ENCODE measurements at regions not wholly inside any gene's neighbourhood (a gene's known extent, or its start where the extent isn't known, plus 50 kb on each side); places are given as distances from the start of the nearest gene placed in this dataset.

DNA sequence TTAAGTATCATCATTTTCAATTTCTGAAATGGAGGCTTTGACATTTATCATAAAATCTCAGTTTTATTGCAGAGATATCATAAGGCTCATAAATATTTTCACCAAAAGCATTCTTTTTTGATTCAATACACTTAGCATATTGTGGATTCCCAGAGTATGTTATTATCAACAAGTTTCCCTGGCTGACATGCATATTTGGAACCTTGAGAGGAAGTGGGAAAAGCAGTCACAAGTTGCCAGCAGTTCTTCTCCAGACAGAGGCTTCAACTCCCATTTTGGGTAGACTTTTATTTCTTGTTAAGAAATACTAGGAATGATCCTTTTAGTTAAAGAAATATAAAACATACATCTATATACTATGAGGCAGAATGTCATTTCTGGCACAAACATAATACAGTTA lies 236.5 kb downstream of the ASXL3 start:
- H3K4me3 ChIP-seq (ENCODE audit: low read length), result no peak overlapping the region
- H3K27me3 ChIP-seq (replicated peaks; ENCODE audit: control insufficient read depth, insufficient read depth, low read length), result no peaks in the 10 kb centered on the region
- DNase-seq (ENCODE audit: low read depth), result no peak
- H3K4me1 ChIP-seq (ENCODE audit: control insufficient read depth, insufficient read depth, low read length), result peaks cover 8% of the 10 kb centered on the region
- no peak overlapping the region for H3K9ac ChIP-seq (ENCODE audit: low read length)
- no peaks in the 10 kb centered on the region for H3K36me3 ChIP-seq (ENCODE audit: control insufficient read depth, insufficient read depth, low read length, severe bottlenecking)
- H3K9me3 ChIP-seq (ENCODE audit: control insufficient read depth, low read length), result no peaks in the 10 kb centered on the region

DNA sequence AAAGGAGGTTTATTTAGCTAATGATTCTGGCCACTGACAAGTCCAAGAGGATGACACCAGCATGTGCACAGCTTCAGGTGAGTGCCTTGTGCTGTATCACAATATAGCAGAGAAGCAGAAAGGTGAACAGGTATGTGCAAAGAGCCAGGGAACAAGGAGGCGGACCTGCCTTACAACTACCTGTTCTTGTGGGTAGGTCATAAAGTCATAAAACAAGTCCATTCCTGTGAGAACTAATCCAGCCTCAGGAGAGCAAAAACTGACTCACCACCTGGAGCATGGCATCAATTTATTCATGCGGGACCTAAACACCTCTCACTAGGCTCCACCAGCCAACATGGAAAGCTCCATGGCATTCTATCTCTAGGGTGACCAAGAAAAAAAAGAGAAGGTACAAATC lies 234.2 kb downstream of the ASXL3 start:
- Histone ChIP-seq H3K4me3 (ENCODE audit: low read length) (no peak overlapping the region), H3K9ac (ENCODE audit: low read length) (no peak overlapping the region), H3K27me3 (replicated peaks; ENCODE audit: control insufficient read depth, insufficient read depth, low read length) (no peaks in the 10 kb centered on the region), H3K9me3 (ENCODE audit: control insufficient read depth, low read length) (no peaks in the 10 kb centered on the region), H3K4me1 (ENCODE audit: control insufficient read depth, insufficient read depth, low read length) (peaks cover 10% of the 10 kb centered on the region), H3K36me3 (ENCODE audit: control insufficient read depth, insufficient read depth, low read length, severe bottlenecking) (no peaks in the 10 kb centered on the region)
- DNase-seq (ENCODE audit: low read depth), result no peak

DNA sequence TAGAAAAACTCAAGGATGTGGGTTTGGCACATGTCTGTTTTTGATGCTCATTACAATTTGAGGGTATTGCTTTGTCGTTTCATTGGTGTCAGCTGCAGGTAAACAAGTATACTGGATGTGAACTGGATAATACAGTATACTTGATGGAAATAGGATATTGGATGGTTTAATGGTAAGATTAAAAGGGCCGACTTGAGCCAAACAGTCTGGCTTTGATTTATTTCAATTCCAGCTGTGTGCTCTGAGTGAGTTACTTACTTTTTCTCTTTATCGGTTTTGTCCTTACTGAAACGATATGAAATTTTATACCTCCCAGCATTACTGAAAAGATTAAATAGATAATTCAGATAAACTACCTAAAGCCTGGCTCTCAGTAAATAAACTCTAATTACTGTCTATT lies 227.6 kb downstream of the ASXL3 start:
- DNase-seq (ENCODE audit: low read depth), result no peak
- peaks cover 3% of the 10 kb centered on the region for H3K4me1 ChIP-seq (ENCODE audit: control insufficient read depth, insufficient read depth, low read length)
- no peaks in the 10 kb centered on the region for H3K36me3 ChIP-seq (ENCODE audit: control insufficient read depth, insufficient read depth, low read length, severe bottlenecking)
- H3K9ac ChIP-seq (ENCODE audit: low read length), result no peak overlapping the region
- no peaks in the 10 kb centered on the region for H3K9me3 ChIP-seq (ENCODE audit: control insufficient read depth, low read length)
- no peaks in the 10 kb centered on the region for H3K27me3 ChIP-seq (replicated peaks; ENCODE audit: control insufficient read depth, insufficient read depth, low read length)
- H3K4me3 ChIP-seq (ENCODE audit: low read length), result no peak overlapping the region

- H3K4me1 ChIP-seq (ENCODE audit: control insufficient read depth, insufficient read depth, low read length), result peaks cover 3% of the 10 kb centered on the region
- H3K9me3 ChIP-seq (ENCODE audit: control insufficient read depth, low read length), result no peaks in the 10 kb centered on the region
- peak; percentile 66 for DNase-seq (ENCODE audit: low read depth)
These were observed 226.2 kb downstream of the ASXL3 start for GRCh38 chr18:33804258-33804657.

GRCh38 chr18:33803636-33804035 lies 225.6 kb downstream of the ASXL3 start:
- peaks cover 3% of the 10 kb centered on the region for H3K4me1 ChIP-seq (ENCODE audit: control insufficient read depth, insufficient read depth, low read length)
- no peaks in the 10 kb centered on the region for H3K9me3 ChIP-seq (ENCODE audit: control insufficient read depth, low read length)
- peak; percentile 7 for DNase-seq (ENCODE audit: low read depth)
- no peak overlapping the region for H3K9ac ChIP-seq (ENCODE audit: low read length)
- no peaks in the 10 kb centered on the region for H3K27me3 ChIP-seq (replicated peaks; ENCODE audit: control insufficient read depth, insufficient read depth, low read length)
- no peak overlapping the region for H3K4me3 ChIP-seq (ENCODE audit: low read length)
- H3K36me3 ChIP-seq (ENCODE audit: control insufficient read depth, insufficient read depth, low read length, severe bottlenecking), result no peaks in the 10 kb centered on the region

More at GRCh38 chr18:33804258-33804657, 226.2 kb downstream of the ASXL3 start:
- Histone ChIP-seq H3K9ac (ENCODE audit: low read length) (no peak overlapping the region), H3K27me3 (replicated peaks; ENCODE audit: control insufficient read depth, insufficient read depth, low read length) (no peaks in the 10 kb centered on the region), H3K4me3 (ENCODE audit: low read length) (no peak overlapping the region), H3K36me3 (ENCODE audit: control insufficient read depth, insufficient read depth, low read length, severe bottlenecking) (no peaks in the 10 kb centered on the region)

DNA sequence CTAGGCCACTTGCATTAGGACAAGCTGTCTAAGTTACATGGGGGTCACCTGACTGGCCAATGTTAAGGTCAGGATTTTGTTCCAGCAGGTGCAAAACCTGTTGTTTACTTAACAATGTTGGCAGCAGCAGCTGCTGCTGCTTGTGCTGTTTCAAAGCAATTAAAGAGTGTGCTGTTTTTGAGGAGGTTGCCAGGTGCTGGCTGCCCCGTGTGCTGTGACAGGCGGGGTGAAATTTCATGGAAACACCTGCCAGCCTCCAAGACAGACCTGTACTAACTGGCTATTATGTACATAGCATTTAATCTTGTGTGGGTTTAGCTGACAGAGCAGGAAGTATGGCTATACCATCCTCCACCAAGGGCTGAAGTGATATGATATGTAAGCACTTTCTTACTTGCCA lies 224.9 kb downstream of the ASXL3 start:
- DNase-seq (ENCODE audit: low read depth), result no peak
- H3K27me3 ChIP-seq (replicated peaks; ENCODE audit: control insufficient read depth, insufficient read depth, low read length), result no peaks in the 10 kb centered on the region
- peaks cover 3% of the 10 kb centered on the region for H3K4me1 ChIP-seq (ENCODE audit: control insufficient read depth, insufficient read depth, low read length)
- no peak overlapping the region for H3K4me3 ChIP-seq (ENCODE audit: low read length)
- H3K9me3 ChIP-seq (ENCODE audit: control insufficient read depth, low read length), result no peaks in the 10 kb centered on the region
- no peak overlapping the region for H3K9ac ChIP-seq (ENCODE audit: low read length)
- H3K36me3 ChIP-seq (ENCODE audit: control insufficient read depth, insufficient read depth, low read length, severe bottlenecking), result no peaks in the 10 kb centered on the region

All from adipocyte (in vitro differentiated cells).